Smooth muscle cell (in vitro differentiated cells): ENCODE measurements at regions not wholly inside any gene's neighbourhood (a gene's known extent, or its start where the extent isn't known, plus 50 kb on each side); places are given as distances from the start of the nearest gene placed in this dataset.

Source experiments
- DNase-seq: peaks from one replicate; lab custom pipeline; 2025; ENCODE audit not compliant: unreplicated experiment; lab: John Stamatoyannopoulos, UW
- H2AFZ ChIP-seq: fragments of 200-600 bp; sonication (generic); 2 replicates; pipeline ENCODE4 v1.6.0; 2016; ENCODE audit warnings: antibody characterized with exemption, low read depth, mild to moderate bottlenecking
- H3F3A ChIP-seq: fragments of 200-600 bp; sonication (generic); 2 replicates; pipeline ENCODE4 v1.6.0; 2017; ENCODE audit warnings: antibody characterized with exemption, low read depth
- H3K27ac ChIP-seq: fragments of 200-600 bp; sonication (generic); 2 replicates; pipeline ENCODE4 v1.5.1; 2016; ENCODE audit warnings: low read depth, mild to moderate bottlenecking
- H3K27me3 ChIP-seq: fragments of 200-600 bp; sonication (generic); 2 replicates; pipeline ENCODE4 v1.6.1; 2016; ENCODE audit warnings: low read depth, mild to moderate bottlenecking
- H3K36me3 ChIP-seq: fragments of 200-600 bp; sonication (generic); 2 replicates; pipeline ENCODE4 v1.5.1; 2016; ENCODE audit warnings: low read depth
- H3K4me1 ChIP-seq: fragments of 200-600 bp; sonication (generic); 2 replicates; pipeline ENCODE4 v1.5.1; 2016; ENCODE audit warnings: low read depth
- H3K4me2 ChIP-seq: fragments of 200-600 bp; sonication (generic); 2 replicates; pipeline ENCODE4 v1.6.0; 2016; ENCODE audit warnings: mild to moderate bottlenecking
- H3K4me3 ChIP-seq: fragments of 200-600 bp; sonication (generic); 2 replicates; pipeline ENCODE4 v1.5.1; 2016; ENCODE audit warnings: mild to moderate bottlenecking
- H3K79me2 ChIP-seq: fragments of 200-600 bp; sonication (generic); 2 replicates; pipeline ENCODE4 v1.6.0; 2016; ENCODE audit warnings: low read depth, mild to moderate bottlenecking
- H3K9ac ChIP-seq: fragments of 200-600 bp; sonication (generic); 2 replicates; pipeline ENCODE4 v1.6.0; 2016; ENCODE audit warnings: low read depth
- H3K9me3 ChIP-seq: fragments of 200-600 bp; sonication (generic); replicated peaks from 2 replicates; pipeline ENCODE4 v1.5.1; 2016; ENCODE audit warnings: low read depth
- H4K20me1 ChIP-seq: fragments of 200-600 bp; sonication (generic); 2 replicates; pipeline ENCODE4 v1.6.0; 2016; ENCODE audit warnings: low read depth
- WGBS: methylation state at CpG from one replicate; pipeline ENCODE4 v1.1.7; 2016; ENCODE audit warnings: low lambda C conversion rate; 5-methylcytosine and 5-hydroxymethylcytosine counted together
- TF ChIP-seq, protein P1 (sequence below): fragments of 200-600 bp; sonication (generic); IDR thresholded peaks from 2 replicates; pipeline ENCODE4 v1.5.1; 2017; ENCODE audit warnings: borderline replicate concordance, mild to moderate bottlenecking, antibody characterized with exemption; ENCODE audit not compliant: insufficient read depth, poor library complexity, severe bottlenecking

DNA sequence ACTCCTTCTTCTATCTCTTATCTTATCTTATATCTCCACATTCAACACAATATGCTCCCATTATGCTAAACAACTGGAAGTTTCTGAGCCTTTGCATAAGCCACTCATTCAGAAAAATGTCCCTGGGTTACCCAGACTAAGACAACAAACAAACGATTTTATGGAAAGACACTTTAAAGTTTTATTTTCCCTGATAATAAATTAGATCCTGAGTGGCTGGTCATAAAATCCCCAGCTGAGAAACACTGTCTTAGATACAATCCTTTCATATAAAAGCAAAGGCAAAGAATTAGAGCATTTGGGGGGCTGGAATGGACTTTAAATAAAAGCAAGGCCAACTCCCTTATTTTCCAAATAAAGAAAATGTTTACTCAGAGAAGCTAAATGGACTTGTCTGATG lies 322.3 kb downstream of the GBE1 start:
- H3K9me3 ChIP-seq, result no peaks in the 10 kb centered on the region
- H3K79me2 ChIP-seq, result no peaks in the 10 kb centered on the region
- H3K4me2 ChIP-seq, result no peak overlapping the region
- WGBS, result 57% methylated on average over 1 of the region's 1 CpG
- H3K9ac ChIP-seq, result no peak overlapping the region
- DNase-seq, result no peak
- H3K27me3 ChIP-seq, result no peaks in the 10 kb centered on the region
- H3K36me3 ChIP-seq, result no peaks in the 10 kb centered on the region
- H2AFZ ChIP-seq, result no peak overlapping the region
- TF ChIP-seq, protein P1, sequence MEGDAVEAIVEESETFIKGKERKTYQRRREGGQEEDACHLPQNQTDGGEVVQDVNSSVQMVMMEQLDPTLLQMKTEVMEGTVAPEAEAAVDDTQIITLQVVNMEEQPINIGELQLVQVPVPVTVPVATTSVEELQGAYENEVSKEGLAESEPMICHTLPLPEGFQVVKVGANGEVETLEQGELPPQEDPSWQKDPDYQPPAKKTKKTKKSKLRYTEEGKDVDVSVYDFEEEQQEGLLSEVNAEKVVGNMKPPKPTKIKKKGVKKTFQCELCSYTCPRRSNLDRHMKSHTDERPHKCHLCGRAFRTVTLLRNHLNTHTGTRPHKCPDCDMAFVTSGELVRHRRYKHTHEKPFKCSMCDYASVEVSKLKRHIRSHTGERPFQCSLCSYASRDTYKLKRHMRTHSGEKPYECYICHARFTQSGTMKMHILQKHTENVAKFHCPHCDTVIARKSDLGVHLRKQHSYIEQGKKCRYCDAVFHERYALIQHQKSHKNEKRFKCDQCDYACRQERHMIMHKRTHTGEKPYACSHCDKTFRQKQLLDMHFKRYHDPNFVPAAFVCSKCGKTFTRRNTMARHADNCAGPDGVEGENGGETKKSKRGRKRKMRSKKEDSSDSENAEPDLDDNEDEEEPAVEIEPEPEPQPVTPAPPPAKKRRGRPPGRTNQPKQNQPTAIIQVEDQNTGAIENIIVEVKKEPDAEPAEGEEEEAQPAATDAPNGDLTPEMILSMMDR, result no peak
- no peaks in the 10 kb centered on the region for H3K4me1 ChIP-seq
- no peaks in the 10 kb centered on the region for H3F3A ChIP-seq
- H3K4me3 ChIP-seq, result no peak overlapping the region
- no peak overlapping the region for H3K27ac ChIP-seq
- H4K20me1 ChIP-seq, result no peaks in the 10 kb centered on the region

- Histone ChIP-seq H3K36me3 (no peaks in the 10 kb centered on the region), H3K27me3 (no peaks in the 10 kb centered on the region), H3K4me3 (no peak overlapping the region), H4K20me1 (no peaks in the 10 kb centered on the region), H3K4me1 (no peaks in the 10 kb centered on the region), H3K27ac (no peak overlapping the region), H3K79me2 (no peaks in the 10 kb centered on the region), H3K9ac (no peak overlapping the region), H3K9me3 (no peaks in the 10 kb centered on the region), H3F3A (no peaks in the 10 kb centered on the region), H2AFZ (no peak overlapping the region), H3K4me2 (no peak overlapping the region)
- no peak for DNase-seq
- TF ChIP-seq, protein P1, result no peak
- WGBS, result 54% methylated on average over 3 of the region's 3 CpGs
Observed at GRCh38 chr3:81437683-81438082, 323.8 kb downstream of the GBE1 start.

DNA sequence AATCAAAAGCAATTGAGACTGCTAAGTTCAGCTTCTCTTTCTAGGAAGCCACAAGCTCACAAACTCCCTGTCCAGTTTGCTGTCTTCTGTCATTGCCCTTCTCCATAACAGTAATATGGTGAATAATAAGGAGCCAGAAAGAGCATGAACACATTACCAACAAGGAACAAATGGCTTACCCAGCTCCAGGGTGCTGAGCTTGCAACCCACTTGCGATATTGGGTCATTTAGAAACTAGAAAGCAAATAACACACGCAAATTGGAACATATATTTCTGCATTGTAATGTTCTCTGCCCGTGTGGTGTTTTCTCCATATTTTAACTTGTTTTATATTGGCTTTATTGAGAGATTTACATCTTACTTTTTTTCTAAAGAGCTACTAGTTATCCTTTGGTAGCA lies 325.3 kb downstream of the GBE1 start:
- Histone ChIP-seq H3K27me3 (no peaks in the 10 kb centered on the region), H3K9ac (no peak overlapping the region), H3K27ac (no peak overlapping the region), H3K9me3 (no peaks in the 10 kb centered on the region), H2AFZ (no peak overlapping the region), H3K4me2 (no peak overlapping the region), H3K4me3 (no peak overlapping the region), H3F3A (no peaks in the 10 kb centered on the region), H4K20me1 (no peaks in the 10 kb centered on the region), H3K4me1 (no peaks in the 10 kb centered on the region), H3K79me2 (no peaks in the 10 kb centered on the region), H3K36me3 (no peaks in the 10 kb centered on the region)
- WGBS, result 94% methylated on average over 3 of the region's 3 CpGs
- no peak for DNase-seq
- TF ChIP-seq, protein P1, result no peak

GRCh38 chr3:81435050-81435449 lies 326.4 kb downstream of the GBE1 start:
- no peak for DNase-seq
- no peaks in the 10 kb centered on the region for H4K20me1 ChIP-seq
- TF ChIP-seq, protein P1, result no peak
- H3K9ac ChIP-seq, result no peak overlapping the region
- H3K27ac ChIP-seq, result no peak overlapping the region
- H3K79me2 ChIP-seq, result no peaks in the 10 kb centered on the region
- H3K36me3 ChIP-seq, result no peaks in the 10 kb centered on the region
- no peak overlapping the region for H3K4me2 ChIP-seq
- WGBS, result 93% methylated on average over 1 of the region's 1 CpG
- H3F3A ChIP-seq, result no peaks in the 10 kb centered on the region
- no peaks in the 10 kb centered on the region for H3K9me3 ChIP-seq
- no peaks in the 10 kb centered on the region for H3K4me1 ChIP-seq
- no peak overlapping the region for H3K4me3 ChIP-seq
- no peaks in the 10 kb centered on the region for H3K27me3 ChIP-seq
- no peak overlapping the region for H2AFZ ChIP-seq
